ENCODE measurements at regions not wholly inside any gene's neighbourhood (a gene's known extent, or its start where the extent isn't known, plus 50 kb on each side); places are given as distances from the start of the nearest gene placed in this dataset.

DNA sequence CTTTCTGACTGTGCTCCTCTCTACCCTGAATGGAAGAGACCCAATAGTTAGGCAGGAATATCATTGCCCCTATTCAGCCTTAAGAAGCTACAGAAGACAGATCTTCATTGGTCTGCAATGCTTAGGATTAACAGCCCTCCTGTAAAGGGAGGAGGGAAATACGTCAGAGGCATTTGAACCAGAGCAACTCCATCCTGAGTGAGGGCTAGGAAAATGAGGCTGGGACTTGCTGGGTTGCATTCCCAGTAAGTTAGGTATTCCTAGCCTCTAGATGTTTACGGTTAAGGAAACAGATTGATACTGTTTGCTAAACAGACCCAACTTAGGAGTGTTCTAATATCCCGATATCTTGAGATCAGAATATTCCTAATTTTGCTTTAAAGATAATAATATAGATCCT lies 63.5 kb downstream of the PCDH18 start:
- DNase-seq (ENCODE audit: low read depth, low spot score): no peak
- ChIA-PET POLR2A (interaction anchor here (0.6 kb wide), 1 partner anchor 63 kb away, joined by 3 read pairs; the partner anchor contains the start of gene PCDH18), CTCF (no interaction called here)
- H3K4me3 ChIP-seq (ENCODE audit: low read depth, low read length): no peak overlapping the region
- TF ChIP-seq, protein P1, sequence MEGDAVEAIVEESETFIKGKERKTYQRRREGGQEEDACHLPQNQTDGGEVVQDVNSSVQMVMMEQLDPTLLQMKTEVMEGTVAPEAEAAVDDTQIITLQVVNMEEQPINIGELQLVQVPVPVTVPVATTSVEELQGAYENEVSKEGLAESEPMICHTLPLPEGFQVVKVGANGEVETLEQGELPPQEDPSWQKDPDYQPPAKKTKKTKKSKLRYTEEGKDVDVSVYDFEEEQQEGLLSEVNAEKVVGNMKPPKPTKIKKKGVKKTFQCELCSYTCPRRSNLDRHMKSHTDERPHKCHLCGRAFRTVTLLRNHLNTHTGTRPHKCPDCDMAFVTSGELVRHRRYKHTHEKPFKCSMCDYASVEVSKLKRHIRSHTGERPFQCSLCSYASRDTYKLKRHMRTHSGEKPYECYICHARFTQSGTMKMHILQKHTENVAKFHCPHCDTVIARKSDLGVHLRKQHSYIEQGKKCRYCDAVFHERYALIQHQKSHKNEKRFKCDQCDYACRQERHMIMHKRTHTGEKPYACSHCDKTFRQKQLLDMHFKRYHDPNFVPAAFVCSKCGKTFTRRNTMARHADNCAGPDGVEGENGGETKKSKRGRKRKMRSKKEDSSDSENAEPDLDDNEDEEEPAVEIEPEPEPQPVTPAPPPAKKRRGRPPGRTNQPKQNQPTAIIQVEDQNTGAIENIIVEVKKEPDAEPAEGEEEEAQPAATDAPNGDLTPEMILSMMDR (IDR thresholded peaks at IDR 0.05; ENCODE audit: insufficient read depth, low read length, missing control alignments): no peak

DNA sequence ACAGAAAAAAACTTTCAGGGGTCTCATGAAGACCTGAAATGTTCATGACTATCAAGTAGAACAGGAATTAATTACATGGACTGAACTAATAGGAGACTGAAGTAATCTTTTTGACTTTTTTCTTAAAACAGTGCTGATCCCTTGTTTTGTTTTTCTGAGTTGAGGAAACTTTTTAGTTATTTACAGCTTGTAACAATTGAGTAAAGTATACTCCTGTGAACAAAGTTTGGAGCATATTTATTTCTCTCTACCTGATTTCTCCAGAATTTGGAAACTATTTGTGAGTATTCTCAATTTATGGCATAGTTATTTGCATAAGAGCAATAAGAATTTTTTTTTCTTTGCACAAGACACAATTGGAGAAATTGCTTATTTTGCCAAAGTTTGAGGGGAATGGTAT lies 64.8 kb downstream of the PCDH18 start:
- DNase-seq (ENCODE audit: low read depth, low spot score): no peak
- H3K4me3 ChIP-seq (ENCODE audit: low read depth, low read length): no peak overlapping the region
- ChIA-PET POLR2A (no interaction called here), CTCF (no interaction called here)
- TF ChIP-seq, protein P1 (IDR thresholded peaks at IDR 0.05; ENCODE audit: insufficient read depth, low read length, missing control alignments): no peak

DNA sequence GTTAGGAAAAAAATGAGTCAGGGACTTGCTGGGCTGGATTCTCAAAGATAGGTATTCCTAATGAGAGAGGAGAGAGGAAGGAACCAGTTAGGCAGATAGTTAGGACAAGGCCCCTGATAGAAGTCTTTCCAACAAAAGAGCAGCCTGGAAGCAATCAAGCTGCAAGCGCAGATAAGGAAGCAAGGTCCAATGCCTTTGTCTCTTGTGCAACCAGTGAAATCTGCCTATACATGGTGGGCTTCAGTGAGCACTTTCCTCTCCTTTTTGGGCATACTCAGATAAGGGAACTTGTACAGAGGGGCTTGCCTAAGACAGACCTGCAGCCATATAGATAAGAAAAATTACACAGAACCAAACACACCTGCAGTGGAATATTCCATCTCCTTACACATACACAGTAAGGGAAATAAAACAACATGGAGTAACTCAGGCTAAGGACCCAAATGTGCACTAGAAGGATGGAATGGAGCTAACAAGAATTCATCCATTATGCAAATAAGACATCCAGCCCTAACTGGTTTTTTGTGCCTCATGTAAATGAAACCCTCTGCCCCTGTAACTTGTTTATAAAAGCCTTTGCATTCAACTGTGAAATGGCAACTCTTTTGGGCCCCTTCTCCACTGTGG lies 68.8 kb downstream of the PCDH18 start:
- DNase-seq (ENCODE audit: low read depth, low spot score): no peak
- ChIA-PET POLR2A (no interaction called here), CTCF (interaction anchor here (1.1 kb wide), 1 partner anchor 11 kb away, joined by 3 read pairs; no protein-coding TSS in a partner anchor)
- no peak overlapping the region for H3K4me3 ChIP-seq (ENCODE audit: low read depth, low read length)
- TF ChIP-seq, protein P1 (IDR thresholded peaks at IDR 0.05; ENCODE audit: insufficient read depth, low read length, missing control alignments): no peak

DNA sequence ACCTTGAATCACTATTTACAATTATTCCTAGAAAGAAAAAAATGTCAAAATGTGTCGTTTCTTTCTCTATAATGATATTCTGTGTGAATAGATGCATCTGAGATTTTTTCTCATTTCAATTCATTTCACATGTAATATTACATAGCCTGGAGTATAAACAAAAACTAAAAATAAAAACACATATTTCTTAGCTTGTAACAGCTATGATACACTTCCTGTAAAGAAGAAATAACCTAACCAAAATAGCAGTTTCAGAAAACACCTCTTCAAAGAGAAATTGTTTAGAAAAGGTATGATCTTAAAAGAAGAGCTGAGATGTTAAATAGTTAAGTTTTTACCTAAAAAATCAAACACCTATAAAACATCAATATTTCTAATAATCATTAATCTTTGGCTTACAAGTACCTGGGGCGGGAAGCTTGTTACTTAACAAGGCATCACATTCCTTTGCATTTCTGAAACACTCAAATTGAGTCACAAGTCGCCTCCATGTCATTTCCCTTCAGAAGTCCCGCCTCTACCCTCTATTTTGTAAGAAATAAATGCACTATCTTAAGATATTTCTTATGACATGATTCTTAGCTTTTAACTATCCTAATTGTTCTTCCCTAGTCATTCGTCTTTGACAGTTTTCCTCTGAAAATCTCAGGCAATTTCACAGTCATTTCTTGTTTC lies 76.5 kb downstream of the PCDH18 start:
- no peak overlapping the region for H3K4me3 ChIP-seq (ENCODE audit: low read depth, low read length)
- ChIA-PET POLR2A (no interaction called here), CTCF (no interaction called here)
- TF ChIP-seq, protein P1 (IDR thresholded peaks at IDR 0.05; ENCODE audit: insufficient read depth, low read length, missing control alignments): no peak
- no peak for DNase-seq (ENCODE audit: low read depth, low spot score)

DNA sequence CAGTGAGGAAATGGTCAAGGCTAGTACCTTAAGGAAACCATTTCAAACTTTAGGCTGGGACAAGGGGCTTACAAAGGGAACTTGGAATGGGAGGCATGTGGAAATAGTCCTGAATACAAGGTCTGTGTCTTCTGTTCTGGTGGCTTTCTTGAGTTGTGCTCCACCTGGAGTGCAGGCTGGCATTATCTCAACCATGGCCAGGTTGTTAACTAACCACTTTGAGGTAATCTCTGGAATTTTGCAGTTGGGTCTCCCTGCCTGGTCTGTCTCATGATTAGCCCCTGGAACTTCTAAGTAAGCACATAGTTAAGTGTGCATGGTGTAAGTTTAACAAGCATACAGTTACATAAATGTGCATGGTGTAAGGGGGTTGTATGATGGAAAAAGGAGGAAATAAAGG lies 77.5 kb downstream of the PCDH18 start:
- CTCF ChIA-PET: no interaction called here

DNA sequence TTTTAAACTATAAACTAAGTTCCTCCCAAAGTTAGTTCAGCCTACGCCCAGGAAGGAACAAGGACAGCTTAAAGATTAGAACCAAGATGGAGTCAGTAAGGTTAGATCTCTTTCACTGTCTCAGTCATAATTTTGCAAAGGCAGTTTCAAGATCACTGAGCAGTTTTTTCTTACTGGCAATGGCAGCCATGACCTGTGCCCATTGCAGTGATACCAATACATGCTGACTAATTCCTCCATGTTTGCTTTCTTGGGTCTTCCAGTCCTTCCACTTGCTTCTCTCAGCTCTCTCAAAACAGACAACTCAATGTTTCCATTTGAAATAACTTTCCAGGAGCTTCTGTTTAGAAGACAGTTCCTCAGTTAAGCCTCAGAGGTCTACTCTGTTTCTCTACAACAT lies 79.5 kb downstream of the PCDH18 start:
- H3K4me3 ChIP-seq (ENCODE audit: low read depth, low read length): no peak overlapping the region
- DNase-seq (ENCODE audit: low read depth, low spot score): no peak
- CTCF ChIA-PET: interaction anchor here (1.2 to 1.6 kb wide), 2 partner anchors 11 to 33 kb away, joined by 3 read pairs; no protein-coding TSS in a partner anchor
- TF ChIP-seq, protein P1 (IDR thresholded peaks at IDR 0.05; ENCODE audit: insufficient read depth, low read length, missing control alignments): no peak
- POLR2A ChIA-PET: no interaction called here

More for the DNA sequence above, 77.5 kb downstream of the PCDH18 start:
- no peak overlapping the region for H3K4me3 ChIP-seq (ENCODE audit: low read depth, low read length)
- POLR2A ChIA-PET: no interaction called here
- TF ChIP-seq, protein P1 (IDR thresholded peaks at IDR 0.05; ENCODE audit: insufficient read depth, low read length, missing control alignments): no peak
- no peak for DNase-seq (ENCODE audit: low read depth, low spot score)
